ENCODE measurements at regions not wholly inside any gene's neighbourhood (a gene's known extent, or its start where the extent isn't known, plus 50 kb on each side); places are given as distances from the start of the nearest gene placed in this dataset.
"Not testable (repeated sequence)": the region's sequence is repeated elsewhere in the genome, so short reads cannot be mapped to it uniquely, and the experiment has no call there.

GRCh38 chr4:84277923-84278322 lies 221.2 kb downstream of the NKX6-1 start:
- Mint-ChIP-seq H3K9me3 (no peaks in the 10 kb centered on the region), H3K27me3 (peaks cover 1% of the 10 kb centered on the region), H3K36me3 (ENCODE audit: low read depth) (no peaks in the 10 kb centered on the region), H3K27ac (no peak overlapping the region), H3K4me3 (no peak overlapping the region), H3K4me1 (no peaks in the 10 kb centered on the region)
- DNase-seq = no peak
- ATAC-seq = no peak

DNA sequence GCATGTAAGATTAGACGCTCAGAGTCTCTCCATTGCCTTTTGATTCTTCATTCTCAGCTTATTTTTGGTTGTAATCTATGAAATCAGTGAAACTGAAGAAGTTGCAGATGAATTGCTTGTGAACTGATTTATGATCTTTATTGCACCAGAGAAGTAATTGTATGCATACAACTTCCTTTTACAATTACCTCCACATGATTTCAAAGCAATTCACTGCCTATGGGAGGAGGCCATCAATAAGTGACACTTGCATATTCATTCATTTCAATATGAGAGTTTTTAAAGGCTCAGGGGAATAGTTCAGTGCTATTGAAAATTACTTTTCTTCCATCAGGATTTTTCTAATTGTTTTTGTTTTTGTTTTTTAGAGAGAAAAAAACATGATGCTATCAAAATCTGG lies 222.3 kb downstream of the NKX6-1 start:
- no peak for ATAC-seq
- Mint-ChIP-seq H3K4me3 (no peak overlapping the region), H3K27me3 (peaks cover 1% of the 10 kb centered on the region)

DNA sequence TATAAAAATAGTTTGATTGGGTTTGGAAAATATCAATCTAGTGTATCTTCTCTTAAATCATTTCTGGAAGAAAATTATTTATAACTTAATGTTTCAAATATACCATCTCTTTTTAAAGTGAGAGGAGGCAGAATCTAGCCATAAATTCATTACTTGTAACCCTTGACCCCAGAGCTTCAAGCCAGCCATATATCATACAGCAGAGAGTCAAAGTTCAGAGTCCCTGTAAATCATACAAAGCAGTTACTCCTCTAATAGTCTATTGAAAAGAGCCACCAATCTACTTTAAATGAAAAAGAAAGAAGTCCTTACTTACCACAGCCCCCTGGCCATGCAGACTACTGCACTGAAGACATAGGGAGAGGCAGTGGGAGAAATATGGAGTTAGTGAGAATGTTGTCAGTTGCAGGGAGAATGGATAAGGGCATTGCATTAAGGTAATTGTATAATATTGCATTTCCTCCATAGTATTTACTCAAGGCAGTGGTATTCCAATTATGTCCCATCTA lies 229.5 kb downstream of the NKX6-1 start:
- ATAC-seq = no peak
- H3K27me3 Mint-ChIP-seq = no peaks in the 10 kb centered on the region
- no peaks in the 10 kb centered on the region for H3K36me3 Mint-ChIP-seq (ENCODE audit: low read depth)
- H3K27ac Mint-ChIP-seq = no peak overlapping the region
- no peaks in the 10 kb centered on the region for H3K4me1 Mint-ChIP-seq
- no peaks in the 10 kb centered on the region for H3K9me3 Mint-ChIP-seq
- no peak overlapping the region for H3K4me3 Mint-ChIP-seq
- no peak for DNase-seq

More for the DNA sequence above, 222.3 kb downstream of the NKX6-1 start:
- Mint-ChIP-seq H3K36me3 (ENCODE audit: low read depth) (no peaks in the 10 kb centered on the region), H3K4me1 (no peaks in the 10 kb centered on the region), H3K27ac (no peak overlapping the region), H3K9me3 (no peaks in the 10 kb centered on the region)
- no peak for DNase-seq

DNA sequence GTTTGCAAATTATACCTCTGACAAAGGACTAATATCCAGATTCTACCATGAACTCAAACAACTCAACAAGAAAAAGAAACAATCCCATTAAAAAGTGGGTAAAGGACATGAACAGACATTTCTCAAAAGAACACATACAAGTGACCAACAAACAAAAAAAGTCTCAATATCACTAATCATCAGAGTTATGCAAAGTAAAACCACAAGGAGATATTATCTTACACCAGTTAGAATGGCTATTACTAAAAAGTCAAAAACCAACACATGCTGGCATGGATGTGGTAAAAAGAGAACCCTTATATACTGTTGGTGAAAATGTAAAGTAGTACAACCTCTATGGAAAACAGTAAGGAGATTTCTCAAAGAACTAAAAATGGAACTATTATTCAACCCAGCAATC lies 234.4 kb downstream of the NKX6-1 start:
- H3K36me3 Mint-ChIP-seq (ENCODE audit: low read depth) = no peaks in the 10 kb centered on the region

DNA sequence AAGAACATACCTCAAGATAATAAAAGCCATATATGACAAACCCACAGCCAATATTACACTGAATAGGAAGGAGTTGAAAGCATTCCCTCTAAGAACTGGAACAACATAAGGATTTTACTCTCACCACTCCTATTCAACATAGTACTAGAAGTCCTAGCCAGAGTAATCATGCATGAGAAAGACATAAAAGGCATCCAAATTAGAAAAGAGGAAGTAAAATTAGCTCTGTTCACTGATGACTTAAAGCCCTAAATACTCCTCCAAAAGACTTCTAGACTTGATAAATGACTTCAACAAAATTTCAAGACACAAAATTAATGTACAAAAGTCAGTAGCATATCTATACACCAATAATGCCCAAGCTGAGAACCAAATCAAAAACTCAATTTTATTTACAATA lies 235.7 kb downstream of the NKX6-1 start:
- H3K4me3 Mint-ChIP-seq = no peak overlapping the region
- no peak for DNase-seq
- ATAC-seq = no peak
- H3K9me3 Mint-ChIP-seq = peaks cover 30% of the 10 kb centered on the region
- H3K4me1 Mint-ChIP-seq = no peaks in the 10 kb centered on the region
- H3K27ac Mint-ChIP-seq = no peak overlapping the region
- H3K27me3 Mint-ChIP-seq = no peaks in the 10 kb centered on the region
- no peaks in the 10 kb centered on the region for H3K36me3 Mint-ChIP-seq (ENCODE audit: low read depth)

More for the DNA sequence above, 234.4 kb downstream of the NKX6-1 start:
- Mint-ChIP-seq H3K4me1 (no peaks in the 10 kb centered on the region), H3K4me3 (no peak overlapping the region), H3K27me3 (no peaks in the 10 kb centered on the region), H3K27ac (no peak overlapping the region), H3K9me3 (peaks cover 24% of the 10 kb centered on the region)
- ATAC-seq (no peak), DNase-seq (no peak)

DNA sequence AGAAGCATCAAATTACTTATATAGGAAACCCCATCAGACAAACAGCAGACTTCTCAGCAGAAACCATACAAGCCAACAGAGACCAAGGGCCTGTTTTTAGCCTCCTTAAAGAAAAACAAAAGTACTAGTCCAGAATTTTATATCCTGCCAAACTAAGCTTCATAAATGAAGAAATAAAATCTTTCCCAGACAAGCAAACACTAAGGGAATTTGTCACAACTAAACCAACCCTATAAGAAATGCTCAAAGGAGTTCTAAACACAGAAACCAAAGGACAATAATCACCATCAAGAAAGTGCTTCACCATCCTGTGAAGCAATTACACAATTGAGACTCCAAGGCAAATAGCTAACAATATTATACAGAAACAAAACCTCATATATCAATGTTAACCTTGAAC lies 238.6 kb downstream of the NKX6-1 start:
- ATAC-seq (no peak), DNase-seq (no peak)
- Mint-ChIP-seq H3K4me1 (no peaks in the 10 kb centered on the region), H3K9me3 (peaks cover 30% of the 10 kb centered on the region), H3K36me3 (ENCODE audit: low read depth) (no peaks in the 10 kb centered on the region), H3K27ac (no peak overlapping the region), H3K27me3 (no peaks in the 10 kb centered on the region), H3K4me3 (no peak overlapping the region)

- no peaks in the 10 kb centered on the region for H3K36me3 Mint-ChIP-seq (ENCODE audit: low read depth)
- ATAC-seq = no peak
- no peak overlapping the region for H3K27ac Mint-ChIP-seq
- no peak for DNase-seq
- no peaks in the 10 kb centered on the region for H3K4me1 Mint-ChIP-seq
- peaks cover 28% of the 10 kb centered on the region for H3K9me3 Mint-ChIP-seq
- no peaks in the 10 kb centered on the region for H3K27me3 Mint-ChIP-seq
- no peak overlapping the region for H3K4me3 Mint-ChIP-seq
These were observed 239.9 kb downstream of the NKX6-1 start for GRCh38 chr4:84258905-84259830.

DNA sequence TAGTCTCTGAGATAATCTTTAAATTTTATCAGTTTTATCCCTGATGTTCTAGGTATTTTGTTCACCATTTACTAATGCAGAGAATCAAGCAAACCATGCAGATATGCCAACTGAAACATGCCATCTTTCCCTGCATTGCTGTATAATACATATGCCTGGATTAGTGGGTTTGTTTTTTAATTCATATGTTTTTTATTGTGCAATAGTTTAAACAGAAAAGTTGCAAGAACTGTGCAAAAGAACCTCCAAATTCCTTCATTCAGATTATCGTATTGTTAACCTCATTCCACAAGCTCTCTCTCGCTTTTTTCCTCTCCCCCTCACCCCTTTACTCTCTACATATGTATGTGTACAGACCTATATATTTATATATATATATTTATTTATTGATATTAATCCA lies 244.6 kb downstream of the NKX6-1 start:
- H3K4me1 Mint-ChIP-seq = no peaks in the 10 kb centered on the region
- H3K36me3 Mint-ChIP-seq (ENCODE audit: low read depth) = no peaks in the 10 kb centered on the region
- H3K9me3 Mint-ChIP-seq = peaks cover 12% of the 10 kb centered on the region
- DNase-seq (no peak), ATAC-seq (no peak)
- H3K4me3 Mint-ChIP-seq = no peak overlapping the region
- H3K27ac Mint-ChIP-seq = no peak overlapping the region
- no peaks in the 10 kb centered on the region for H3K27me3 Mint-ChIP-seq

DNA sequence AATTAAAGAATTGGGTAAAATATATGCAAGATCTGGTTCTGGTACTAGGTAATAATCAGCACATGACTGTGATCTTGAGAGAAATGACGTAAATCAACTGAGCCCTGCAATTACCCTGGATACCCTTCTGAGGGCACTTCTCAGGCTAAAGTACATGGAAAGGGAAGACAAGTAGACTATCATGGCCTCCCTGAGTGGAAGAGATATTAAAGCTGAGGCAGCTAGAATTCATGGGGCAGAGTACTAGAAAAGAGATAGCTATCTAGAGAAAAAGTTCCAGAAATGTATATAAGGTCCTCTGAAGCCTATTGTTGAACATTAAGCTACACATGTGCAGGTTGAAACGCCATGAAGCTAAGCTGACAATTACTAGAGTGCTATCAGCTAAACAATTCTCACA lies 249.6 kb downstream of the NKX6-1 start:
- no peaks in the 10 kb centered on the region for H3K36me3 Mint-ChIP-seq (ENCODE audit: low read depth)
- H3K9me3 Mint-ChIP-seq = peaks cover 7% of the 10 kb centered on the region
- ATAC-seq (no peak), DNase-seq (no peak)
- no peaks in the 10 kb centered on the region for H3K4me1 Mint-ChIP-seq
- no peak overlapping the region for H3K27ac Mint-ChIP-seq
- no peak overlapping the region for H3K4me3 Mint-ChIP-seq
- no peaks in the 10 kb centered on the region for H3K27me3 Mint-ChIP-seq

DNA sequence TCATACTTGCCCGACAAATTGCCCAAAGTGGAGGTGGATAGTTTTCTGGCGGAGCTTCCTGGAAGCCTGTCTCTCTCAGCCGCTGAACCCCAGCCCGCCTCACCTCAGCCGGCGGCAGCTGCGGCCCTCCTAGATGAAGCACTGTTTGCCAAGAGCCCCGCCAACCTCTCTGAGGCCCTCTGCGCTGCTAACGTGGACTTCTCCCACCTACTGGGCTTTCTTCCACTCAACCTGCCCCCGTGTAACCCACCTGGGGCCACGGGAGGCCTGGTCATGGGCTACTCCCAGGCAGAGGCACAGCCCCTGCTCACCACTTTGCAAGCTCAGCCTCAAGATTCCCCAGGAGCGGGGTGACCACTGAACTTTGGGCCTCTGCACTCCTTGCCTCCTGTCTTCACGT lies 254.1 kb downstream of the NKX6-1 start:
- not testable (repeated sequence) for H3K4me1 Mint-ChIP-seq; H3K27ac Mint-ChIP-seq; ATAC-seq; H3K27me3 Mint-ChIP-seq; H3K4me3 Mint-ChIP-seq; H3K9me3 Mint-ChIP-seq; DNase-seq; H3K36me3 Mint-ChIP-seq (ENCODE audit: low read depth)

DNA sequence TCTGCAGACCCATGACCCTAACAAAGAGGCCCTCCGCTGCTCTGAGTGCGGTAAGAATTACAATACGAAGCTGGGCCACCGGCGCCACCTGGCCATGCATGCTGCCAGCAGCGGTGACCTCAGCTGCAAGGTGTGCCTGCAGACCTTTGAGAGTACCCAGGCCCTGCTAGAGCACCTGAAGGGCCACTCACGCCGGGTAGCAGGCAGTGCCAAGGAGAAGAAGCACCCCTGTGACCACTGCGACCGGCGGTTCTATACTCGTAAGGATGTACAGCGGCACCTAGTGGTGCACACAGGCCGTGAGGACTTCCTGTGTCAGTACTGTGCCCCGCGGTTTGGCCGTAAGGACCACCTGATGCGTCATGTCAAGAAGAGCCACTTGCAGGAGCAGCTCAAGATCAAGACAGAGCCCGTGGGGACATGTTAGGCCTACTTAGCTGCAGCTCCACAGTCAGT lies 254.7 kb downstream of the NKX6-1 start:
- H3K4me1 Mint-ChIP-seq; H3K4me3 Mint-ChIP-seq; H3K27me3 Mint-ChIP-seq; H3K9me3 Mint-ChIP-seq; ATAC-seq; H3K27ac Mint-ChIP-seq; DNase-seq; H3K36me3 Mint-ChIP-seq (ENCODE audit: low read depth): not testable (repeated sequence)

DNA sequence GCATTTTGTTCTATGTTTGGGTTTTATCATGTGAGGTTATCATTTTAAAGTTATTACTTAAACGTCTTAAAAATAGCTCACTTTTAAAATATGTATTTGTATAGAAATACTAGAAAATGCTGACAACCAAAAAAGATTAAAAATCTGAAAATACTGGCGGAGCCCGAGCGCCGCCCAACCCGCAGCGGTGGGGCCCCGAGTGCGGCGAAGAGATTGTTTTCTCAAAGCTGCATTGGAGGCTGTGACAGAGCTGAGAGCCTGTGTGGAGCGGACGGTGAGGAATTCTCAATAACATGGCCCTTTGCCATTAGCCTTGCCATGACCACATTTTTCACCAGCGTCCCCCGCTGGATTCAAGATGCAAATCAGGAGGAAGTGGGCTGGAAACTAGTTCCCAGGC lies 255.4 kb downstream of the NKX6-1 start:
- Mint-ChIP-seq H3K9me3 (peaks cover 4% of the 10 kb centered on the region), H3K4me3 (no peak overlapping the region), H3K27me3 (no peaks in the 10 kb centered on the region), H3K27ac (no peak overlapping the region), H3K4me1 (no peaks in the 10 kb centered on the region), H3K36me3 (ENCODE audit: low read depth) (no peaks in the 10 kb centered on the region)
- ATAC-seq = no peak
- DNase-seq = no peak

GRCh38 chr4:84239278-84239845 lies 259.7 kb downstream of the NKX6-1 start:
- no peak for ATAC-seq
- no peak overlapping the region for H3K27ac Mint-ChIP-seq
- no peak overlapping the region for H3K4me3 Mint-ChIP-seq
- DNase-seq = no peak
- H3K9me3 Mint-ChIP-seq = peaks cover 8% of the 10 kb centered on the region
- no peaks in the 10 kb centered on the region for H3K27me3 Mint-ChIP-seq
- no peaks in the 10 kb centered on the region for H3K4me1 Mint-ChIP-seq
- H3K36me3 Mint-ChIP-seq (ENCODE audit: low read depth) = no peaks in the 10 kb centered on the region

DNA sequence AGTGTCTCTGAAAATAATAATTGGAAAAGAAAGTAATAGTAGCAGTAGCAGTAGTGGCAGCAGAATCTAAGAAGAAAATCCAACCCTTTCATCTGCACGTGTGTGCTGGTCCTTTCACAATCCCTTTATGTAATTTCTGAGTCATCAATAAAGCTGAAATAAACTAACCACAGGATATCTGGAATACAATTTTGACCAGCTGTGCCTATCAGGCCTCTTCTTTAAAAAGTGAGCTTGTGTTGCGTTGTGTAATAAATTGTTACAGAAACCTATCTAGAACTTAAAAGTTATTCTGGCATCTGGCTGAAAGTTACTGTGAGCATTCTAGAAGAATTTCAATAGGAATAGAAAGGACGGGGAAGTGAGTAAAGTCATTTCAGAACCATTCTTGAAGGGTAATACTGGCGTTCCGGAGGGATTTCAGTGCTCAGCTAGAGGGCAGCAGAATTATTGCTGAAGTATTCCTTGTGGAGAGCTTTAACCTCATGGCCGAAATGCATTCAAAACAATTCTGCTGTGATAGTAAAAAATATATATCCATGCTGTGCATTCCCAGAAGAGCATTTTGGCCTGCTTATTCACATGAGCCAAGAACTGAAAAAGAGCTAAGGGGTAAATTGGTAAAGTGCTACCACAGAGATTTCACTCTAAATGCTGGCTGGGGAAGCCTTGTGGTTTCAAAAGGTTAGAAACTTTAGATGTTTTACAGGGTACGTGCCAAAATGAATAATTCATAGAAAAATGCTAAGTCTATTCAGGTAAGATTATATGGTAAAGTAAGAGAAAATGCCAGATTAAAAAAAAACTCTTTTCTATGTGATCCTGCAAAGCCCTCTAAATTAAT lies 260.6 kb downstream of the NKX6-1 start:
- no peak overlapping the region for H3K4me3 Mint-ChIP-seq
- no peaks in the 10 kb centered on the region for H3K27me3 Mint-ChIP-seq
- ATAC-seq (no peak), DNase-seq (no peak)
- peaks cover 8% of the 10 kb centered on the region for H3K9me3 Mint-ChIP-seq
- H3K27ac Mint-ChIP-seq = no peak overlapping the region
- no peaks in the 10 kb centered on the region for H3K4me1 Mint-ChIP-seq
- H3K36me3 Mint-ChIP-seq (ENCODE audit: low read depth) = no peaks in the 10 kb centered on the region

Data from activated naive CD8-positive, alpha-beta T cell treated with anti-CD3 and anti-CD28 coated beads, Interleukin-2, amount 50 U/mL, for 24 hours (primary cell).